ENCODE measurements at regions not wholly inside any gene's neighbourhood (a gene's known extent, or its start where the extent isn't known, plus 50 kb on each side); places are given as distances from the start of the nearest gene placed in this dataset.

DNA sequence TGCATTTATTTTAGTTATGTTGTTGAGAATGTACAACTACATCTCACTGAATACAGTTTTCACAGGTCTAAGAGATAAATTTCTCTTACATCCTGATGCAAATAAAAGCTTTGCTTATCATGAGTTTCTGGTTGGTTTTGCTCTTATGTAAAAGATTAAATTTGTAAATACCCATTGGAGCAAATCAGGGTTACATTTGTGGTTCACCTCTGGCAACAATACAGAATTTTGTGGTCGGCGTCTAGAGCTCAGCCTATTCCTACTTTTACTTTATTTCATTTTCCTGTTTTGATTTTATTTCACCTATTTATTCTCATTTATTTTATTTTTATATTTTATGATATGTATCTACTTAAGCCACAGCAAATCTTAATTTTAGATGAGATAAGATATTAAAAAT lies 271.9 kb upstream of the MARCKS start:
- no peak for TF ChIP-seq POLR2AphosphoS5 (IDR thresholded peaks at IDR 0.05)
- no peak for TF ChIP-seq POLR2A (IDR thresholded peaks at IDR 0.05)
- TF ChIP-seq, protein P1, sequence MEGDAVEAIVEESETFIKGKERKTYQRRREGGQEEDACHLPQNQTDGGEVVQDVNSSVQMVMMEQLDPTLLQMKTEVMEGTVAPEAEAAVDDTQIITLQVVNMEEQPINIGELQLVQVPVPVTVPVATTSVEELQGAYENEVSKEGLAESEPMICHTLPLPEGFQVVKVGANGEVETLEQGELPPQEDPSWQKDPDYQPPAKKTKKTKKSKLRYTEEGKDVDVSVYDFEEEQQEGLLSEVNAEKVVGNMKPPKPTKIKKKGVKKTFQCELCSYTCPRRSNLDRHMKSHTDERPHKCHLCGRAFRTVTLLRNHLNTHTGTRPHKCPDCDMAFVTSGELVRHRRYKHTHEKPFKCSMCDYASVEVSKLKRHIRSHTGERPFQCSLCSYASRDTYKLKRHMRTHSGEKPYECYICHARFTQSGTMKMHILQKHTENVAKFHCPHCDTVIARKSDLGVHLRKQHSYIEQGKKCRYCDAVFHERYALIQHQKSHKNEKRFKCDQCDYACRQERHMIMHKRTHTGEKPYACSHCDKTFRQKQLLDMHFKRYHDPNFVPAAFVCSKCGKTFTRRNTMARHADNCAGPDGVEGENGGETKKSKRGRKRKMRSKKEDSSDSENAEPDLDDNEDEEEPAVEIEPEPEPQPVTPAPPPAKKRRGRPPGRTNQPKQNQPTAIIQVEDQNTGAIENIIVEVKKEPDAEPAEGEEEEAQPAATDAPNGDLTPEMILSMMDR (IDR thresholded peaks at IDR 0.05) = no peak
- TF ChIP-seq EP300 (IDR thresholded peaks at IDR 0.05) = no peak
- Histone ChIP-seq H3K27ac (no peak overlapping the region), H3K36me3 (no peaks in the 10 kb centered on the region), H3K27me3 (no peaks in the 10 kb centered on the region), H3K4me3 (no peak overlapping the region), H3K4me1 (no peaks in the 10 kb centered on the region), H3K9me3 (no peaks in the 10 kb centered on the region)
- DNase-seq (no peak), ATAC-seq (ENCODE audit: low FRiP score in 2 of 2) (no peak)
- WGBS, 2 donors = 85 to 94% methylated on average over 2 of the region's 2 CpGs

DNA sequence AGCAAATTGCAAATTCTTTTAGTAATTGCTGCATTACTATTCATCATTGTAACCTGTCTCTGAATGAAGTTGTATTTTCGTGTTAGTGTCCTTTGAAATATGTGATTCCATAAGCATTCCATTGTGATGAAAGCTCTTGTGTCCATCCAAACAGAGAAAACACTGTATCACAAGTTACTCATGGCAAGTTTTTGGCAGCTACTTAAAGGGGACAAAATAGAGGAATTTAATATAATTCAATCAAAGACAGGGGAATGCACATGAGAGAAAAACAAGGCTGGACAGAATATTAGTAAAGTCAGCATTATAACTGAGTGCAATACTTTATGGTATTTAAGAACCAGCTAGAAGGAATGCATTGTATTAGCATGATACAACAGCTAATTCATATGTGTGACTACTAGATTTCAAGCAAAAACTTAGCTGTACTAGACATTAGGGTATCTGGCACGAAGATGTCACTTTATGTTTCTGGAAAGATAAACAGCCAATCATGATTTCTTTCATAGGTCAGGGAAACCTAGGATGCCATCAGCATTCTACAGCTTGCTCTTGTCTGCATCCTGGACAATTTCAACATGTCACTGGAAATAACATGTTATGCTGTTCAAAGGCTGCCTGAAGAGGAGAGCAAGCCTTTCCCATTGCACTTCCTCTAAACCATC lies 270.6 kb upstream of the MARCKS start:
- H3K27ac ChIP-seq = no peak overlapping the region
- no peaks in the 10 kb centered on the region for H3K27me3 ChIP-seq
- H3K36me3 ChIP-seq = no peaks in the 10 kb centered on the region
- WGBS, 2 donors = 78% methylated on average over 2 of the region's 2 CpGs
- TF ChIP-seq EP300 (IDR thresholded peaks at IDR 0.05) (no peak), POLR2AphosphoS5 (IDR thresholded peaks at IDR 0.05) (no peak), POLR2A (IDR thresholded peaks at IDR 0.05) (no peak)
- TF ChIP-seq, protein P1 (IDR thresholded peaks at IDR 0.05) = no peak
- no peaks in the 10 kb centered on the region for H3K4me1 ChIP-seq
- H3K9me3 ChIP-seq = no peaks in the 10 kb centered on the region
- DNase-seq (no peak), ATAC-seq (ENCODE audit: low FRiP score in 2 of 2) (no peak)
- no peak overlapping the region for H3K4me3 ChIP-seq

DNA sequence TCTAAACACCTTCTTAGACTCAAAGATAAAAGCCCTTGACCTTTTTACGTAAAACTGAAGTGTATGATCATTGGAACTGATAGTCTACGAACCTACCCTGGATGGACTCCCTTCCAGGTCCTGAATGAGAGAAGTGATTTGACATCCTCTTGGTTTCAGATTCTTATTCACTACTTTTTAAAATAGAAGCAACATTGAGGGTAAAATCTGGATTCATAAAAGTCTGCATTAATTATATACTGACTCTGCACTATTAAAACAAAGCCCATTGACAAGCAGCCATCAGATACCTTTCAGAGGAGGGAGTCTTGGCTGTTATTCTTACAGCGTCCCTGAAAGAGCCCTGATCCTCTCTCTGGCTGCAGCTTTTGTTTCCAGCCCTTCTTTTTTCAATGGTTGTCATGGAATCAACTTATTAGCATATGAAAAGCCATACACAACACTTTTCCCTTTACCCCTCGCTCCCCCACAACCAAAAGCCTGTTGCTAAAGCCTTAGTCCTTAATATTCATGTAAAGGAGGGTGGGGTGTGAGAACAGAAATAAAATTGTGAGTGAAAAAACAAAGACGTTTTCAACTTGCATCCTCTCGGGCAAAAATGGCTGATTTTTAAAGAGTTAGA lies 270.0 kb upstream of the MARCKS start:
- TF ChIP-seq EP300 (IDR thresholded peaks at IDR 0.05) = no peak
- TF ChIP-seq POLR2A (IDR thresholded peaks at IDR 0.05) = no peak
- TF ChIP-seq POLR2AphosphoS5 (IDR thresholded peaks at IDR 0.05) = no peak
- 81 to 82% methylated on average over 6 of the region's 6 CpGs for WGBS, 2 donors
- peaks cover 0 to 5% (median 0%) of the 10 kb centered on the region in 4 donors for H3K4me1 ChIP-seq
- DNase-seq (no peak), ATAC-seq (ENCODE audit: low FRiP score in 2 of 2) (no peak)
- no peaks in the 10 kb centered on the region for H3K27me3 ChIP-seq
- no peak overlapping the region for H3K4me3 ChIP-seq
- H3K9me3 ChIP-seq = no peaks in the 10 kb centered on the region
- no peak overlapping the region for H3K27ac ChIP-seq
- H3K36me3 ChIP-seq = no peaks in the 10 kb centered on the region

DNA sequence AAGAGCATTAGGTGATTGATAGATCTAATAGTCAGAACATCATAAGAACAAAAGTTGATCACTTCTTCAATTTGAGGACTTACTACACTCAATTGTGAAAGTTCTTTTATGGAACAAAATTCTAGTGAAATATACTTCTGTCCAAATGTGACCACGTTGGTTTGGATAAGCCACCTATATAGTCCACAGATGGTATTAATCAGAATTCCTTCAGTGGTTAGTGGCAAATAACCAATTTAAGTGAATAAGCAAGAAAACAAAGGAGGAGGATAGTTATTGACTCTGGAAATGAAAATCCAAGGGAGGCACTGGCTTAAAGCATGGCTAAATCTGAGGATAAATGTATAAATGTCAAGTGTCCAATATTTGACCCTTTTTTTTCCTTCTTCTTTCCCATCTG lies 268.5 kb upstream of the MARCKS start:
- Histone ChIP-seq H3K9me3 (no peaks in the 10 kb centered on the region), H3K27ac (no peak overlapping the region), H3K4me1 (peaks cover 0 to 6% (median 0%) of the 10 kb centered on the region in 4 donors), H3K4me3 (no peak overlapping the region), H3K36me3 (no peaks in the 10 kb centered on the region), H3K27me3 (no peaks in the 10 kb centered on the region)
- TF ChIP-seq POLR2A (IDR thresholded peaks at IDR 0.05) (no peak), EP300 (IDR thresholded peaks at IDR 0.05) (no peak)
- TF ChIP-seq, protein P1 (IDR thresholded peaks at IDR 0.05) = no peak
- DNase-seq (no peak), ATAC-seq (ENCODE audit: low FRiP score in 2 of 2) (no peak)
- WGBS, 2 donors = 56 to 81% methylated on average over 1 of the region's 1 CpG

DNA sequence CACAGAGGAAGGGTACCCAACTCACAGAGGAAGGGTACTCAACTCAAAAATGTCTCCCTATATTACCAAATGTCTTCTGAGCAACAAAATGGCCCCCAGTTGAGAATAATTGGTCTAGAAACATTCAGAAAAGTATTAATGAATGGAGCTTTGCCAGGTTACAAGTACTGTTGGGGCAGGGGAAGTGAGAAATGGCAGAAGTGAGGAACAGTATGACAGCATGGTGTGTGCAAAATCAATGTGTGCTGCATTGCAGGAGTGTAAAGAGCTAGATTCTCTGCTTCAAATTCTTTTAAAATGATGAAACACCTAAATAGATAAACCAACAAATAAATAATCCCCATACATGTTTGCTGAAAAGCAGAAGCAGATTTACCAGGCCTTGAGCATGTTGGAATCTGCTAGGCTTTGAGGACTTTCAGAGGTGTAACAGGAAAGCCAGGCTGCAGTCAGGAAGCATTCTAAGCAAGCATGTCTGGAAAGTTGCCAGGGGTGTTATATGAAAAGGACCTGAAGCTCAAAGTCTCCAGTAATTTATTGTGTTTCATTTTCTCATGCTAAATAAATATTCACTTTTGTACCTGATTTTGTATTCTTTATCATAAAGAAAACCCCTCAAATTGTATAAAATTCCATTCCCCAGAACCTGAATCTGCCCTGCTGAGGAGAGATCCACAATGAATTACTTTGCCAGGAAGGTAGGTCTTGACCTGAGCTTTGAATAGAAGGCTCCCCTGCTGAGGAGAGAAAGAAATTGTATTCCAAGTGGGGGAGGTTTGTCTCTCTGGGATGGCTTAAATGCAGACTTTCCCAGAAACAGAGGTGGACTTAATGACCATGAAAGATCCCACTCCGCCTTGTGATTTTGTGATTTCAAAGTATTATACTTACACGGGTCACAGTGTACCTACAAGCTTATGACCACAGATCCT lies 265.0 kb upstream of the MARCKS start:
- H3K27me3 ChIP-seq = no peaks in the 10 kb centered on the region
- DNase-seq (no peak), ATAC-seq (ENCODE audit: low FRiP score in 2 of 2) (no peak)
- WGBS, 2 donors = 90 to 93% methylated on average over 2 of the region's 2 CpGs
- H3K4me3 ChIP-seq = no peak overlapping the region
- no peaks in the 10 kb centered on the region for H3K9me3 ChIP-seq
- peaks cover 0 to 6% (median 0%) of the 10 kb centered on the region in 4 donors for H3K4me1 ChIP-seq
- no peaks in the 10 kb centered on the region for H3K36me3 ChIP-seq
- H3K27ac ChIP-seq = no peak overlapping the region
- TF ChIP-seq, protein P1 (IDR thresholded peaks at IDR 0.05) = no peak
- TF ChIP-seq POLR2A (IDR thresholded peaks at IDR 0.05) (no peak), EP300 (IDR thresholded peaks at IDR 0.05) (no peak), POLR2AphosphoS5 (IDR thresholded peaks at IDR 0.05) (no peak)
